Keratinocyte (primary cell): ENCODE measurements at regions not wholly inside any gene's neighbourhood (a gene's known extent, or its start where the extent isn't known, plus 50 kb on each side); places are given as distances from the start of the nearest gene placed in this dataset.
A peak's percentile ranks its signal among the peaks of the same experiment; 100 is the strongest.

Source experiments
- DNase-seq: peaks from one replicate; pipeline ENCODE4 v3.0.0-alpha.2; 2011; ENCODE audit warnings: low read depth, missing footprints, low spot score
- FAIRE-seq: peaks from 2 replicates; lab custom pipeline; 2011; peaks lifted over from hg19 to GRCh38; lab: Jason Lieb, UNC
- H2AFZ ChIP-seq: 2 replicates; pipeline ENCODE4 v1.6.0; 2012; ENCODE audit warnings: low read length, control low read depth, inconsistent platforms; ENCODE audit not compliant: control insufficient read depth
- H3K27ac ChIP-seq: 2 replicates; pipeline ENCODE4 v1.5.1; 2011; ENCODE audit warnings: low read length; ENCODE audit not compliant: control insufficient read depth, insufficient read depth
- H3K27me3 ChIP-seq: 3 replicates; pipeline ENCODE4 v1.6.0; 2011; ENCODE audit warnings: low read length; ENCODE audit not compliant: control insufficient read depth, insufficient read depth; ENCODE audit errors: extremely low read depth
- H3K36me3 ChIP-seq, 2 experiments: 2 replicates in 1 of 2; 3 replicates in 1 of 2; pipeline ENCODE4 v1.5.1; 2011; ENCODE audit warnings: low read length in 2 of 2, mild to moderate bottlenecking in 1 of 2; ENCODE audit not compliant: control insufficient read depth in 2 of 2, insufficient read depth in 2 of 2; ENCODE audit errors: extremely low read depth in 1 of 2
- H3K4me1 ChIP-seq: 3 replicates; pipeline ENCODE4 v1.5.1; 2011; ENCODE audit warnings: low read length; ENCODE audit not compliant: control insufficient read depth, insufficient read depth; ENCODE audit errors: extremely low read depth
- H3K4me2 ChIP-seq: 3 replicates; pipeline ENCODE4 v1.6.0; 2011; ENCODE audit warnings: low read depth, low read length; ENCODE audit not compliant: control insufficient read depth, insufficient read depth; ENCODE audit errors: extremely low read depth
- H3K4me3 ChIP-seq, 3 experiments: fragments of 200-600 bp in 1 of 3; sonication (generic) in 1 of 3; 2 replicates in 2 of 3; 3 replicates in 1 of 3; pipeline ENCODE4 v1.5.1; 2011 to 2016; ENCODE audit warnings: low read length in 3 of 3, mild to moderate bottlenecking in 3 of 3, control low read depth in 2 of 3, inconsistent platforms in 1 of 3, low read depth in 1 of 3, mixed read lengths in 1 of 3, mixed run types in 1 of 3, moderate library complexity in 1 of 3; ENCODE audit not compliant: control insufficient read depth in 2 of 3, insufficient read depth in 2 of 3; ENCODE audit errors: extremely low read depth in 1 of 3
- H3K79me2 ChIP-seq: 2 replicates; pipeline ENCODE4 v1.6.0; 2012; ENCODE audit warnings: low read length; ENCODE audit not compliant: control insufficient read depth, insufficient read depth
- H3K9ac ChIP-seq: 3 replicates; pipeline ENCODE4 v1.6.0; 2011; ENCODE audit warnings: low read length; ENCODE audit not compliant: control insufficient read depth, insufficient read depth; ENCODE audit errors: extremely low read depth
- H3K9me1 ChIP-seq: 3 replicates; pipeline ENCODE4 v1.6.0; 2011; ENCODE audit warnings: low read length; ENCODE audit not compliant: control insufficient read depth, insufficient read depth; ENCODE audit errors: extremely low read depth
- H3K9me3 ChIP-seq: 2 replicates; pipeline ENCODE4 v1.5.1; 2012; ENCODE audit warnings: low read depth, low read length; ENCODE audit not compliant: control insufficient read depth
- H4K20me1 ChIP-seq: 3 replicates; pipeline ENCODE4 v1.6.0; 2011; ENCODE audit warnings: low read length; ENCODE audit not compliant: control insufficient read depth, insufficient read depth; ENCODE audit errors: extremely low read depth
- EZH2 ChIP-seq: IDR thresholded peaks from one replicate; pipeline ENCODE4 v1.6.1; 2012; ENCODE audit warnings: inconsistent platforms, mild to moderate bottlenecking, low read length, moderate library complexity
- dilution Hi-C: fragments of 300-500 bp; cut with MboI; formaldehyde crosslinking; loops from one replicate; pipeline ENCODE4 v1.7.0; 2020; ENCODE audit warnings: low sequenced_read_pairs; ENCODE audit not compliant: extremely low pct_ligation_motif_present
- TF ChIP-seq, protein P1 (sequence below), 3 experiments: IDR thresholded peaks in 1 of 3; conservative IDR thresholded peaks in 1 of 3; optimal IDR thresholded peaks in 1 of 3; 2 replicates in 2 of 3; 3 replicates in 1 of 3; pipeline versions ENCODE3 to v1.5.1; 2011; ENCODE audit warnings: low read length in 3 of 3, mild to moderate bottlenecking in 3 of 3, moderate library complexity in 2 of 3, control low read depth in 1 of 3, inconsistent platforms in 1 of 3; ENCODE audit not compliant: insufficient read depth in 2 of 3; ENCODE audit errors: extremely low read depth in 1 of 3

DNA sequence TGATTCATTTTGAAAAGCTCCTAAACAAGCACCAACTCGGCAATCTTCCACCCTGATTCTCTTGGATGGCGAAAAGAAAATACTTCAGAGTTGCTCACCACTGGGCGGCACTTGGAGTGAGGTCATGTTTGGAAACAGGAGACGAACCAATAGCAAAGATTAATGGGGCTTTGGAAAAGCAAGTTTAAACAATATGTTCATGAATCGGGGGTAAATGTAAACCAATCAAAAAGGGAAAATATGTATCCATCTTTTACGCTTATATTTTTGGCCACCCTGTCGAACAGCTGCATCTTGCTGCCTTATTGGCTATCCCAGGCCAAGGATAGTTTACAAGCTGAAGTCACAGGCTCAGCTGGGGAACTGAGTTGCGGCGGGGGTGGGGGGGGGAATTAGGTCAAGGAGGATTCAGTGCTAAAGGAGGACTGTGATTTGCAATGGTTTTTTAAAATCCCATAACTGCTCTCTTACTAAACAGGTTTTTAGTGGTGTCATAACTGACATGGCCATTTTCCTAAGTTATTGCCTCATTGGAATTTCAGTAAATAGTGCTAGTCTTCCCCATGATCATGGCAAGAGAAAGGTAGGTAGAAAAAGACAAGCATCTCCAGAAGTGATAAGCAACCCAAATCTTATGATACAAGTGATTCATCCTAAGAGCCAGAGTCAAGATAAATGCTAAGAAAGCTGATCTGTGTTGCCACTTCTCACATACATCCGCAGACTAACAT, 210.6 kb downstream of the PHLDA1 start:
- H3K4me3 ChIP-seq = no peak overlapping the region
- peak; percentile 86 for FAIRE-seq

DNA sequence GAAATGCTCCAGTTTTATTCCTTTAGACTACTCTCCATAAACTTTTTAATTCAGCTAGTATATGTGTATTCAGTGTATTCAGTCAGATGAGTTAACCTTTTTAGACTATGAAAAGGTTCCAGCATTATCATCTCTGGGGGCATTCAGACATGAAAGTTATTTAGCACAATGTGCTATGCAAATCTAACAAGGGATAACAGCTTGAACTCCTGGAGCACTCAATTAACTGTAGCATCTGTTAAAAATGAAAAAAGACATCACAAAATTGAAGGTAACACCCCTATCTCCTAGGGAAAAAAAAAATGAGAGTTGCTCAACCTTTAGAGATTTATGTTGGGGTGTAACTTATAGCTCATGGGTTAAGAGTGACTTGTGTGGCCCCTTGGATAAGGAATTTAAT, 211.5 kb downstream of the PHLDA1 start:
- no peaks in the 10 kb centered on the region for H3K79me2 ChIP-seq
- peak overlapping the region; percentile 68 for H3K27ac ChIP-seq
- H3K9ac ChIP-seq = peak overlapping the region; percentile 16
- H3K4me3 ChIP-seq = no peak overlapping the region
- no peak overlapping the region for H2AFZ ChIP-seq
- TF ChIP-seq, protein P1, sequence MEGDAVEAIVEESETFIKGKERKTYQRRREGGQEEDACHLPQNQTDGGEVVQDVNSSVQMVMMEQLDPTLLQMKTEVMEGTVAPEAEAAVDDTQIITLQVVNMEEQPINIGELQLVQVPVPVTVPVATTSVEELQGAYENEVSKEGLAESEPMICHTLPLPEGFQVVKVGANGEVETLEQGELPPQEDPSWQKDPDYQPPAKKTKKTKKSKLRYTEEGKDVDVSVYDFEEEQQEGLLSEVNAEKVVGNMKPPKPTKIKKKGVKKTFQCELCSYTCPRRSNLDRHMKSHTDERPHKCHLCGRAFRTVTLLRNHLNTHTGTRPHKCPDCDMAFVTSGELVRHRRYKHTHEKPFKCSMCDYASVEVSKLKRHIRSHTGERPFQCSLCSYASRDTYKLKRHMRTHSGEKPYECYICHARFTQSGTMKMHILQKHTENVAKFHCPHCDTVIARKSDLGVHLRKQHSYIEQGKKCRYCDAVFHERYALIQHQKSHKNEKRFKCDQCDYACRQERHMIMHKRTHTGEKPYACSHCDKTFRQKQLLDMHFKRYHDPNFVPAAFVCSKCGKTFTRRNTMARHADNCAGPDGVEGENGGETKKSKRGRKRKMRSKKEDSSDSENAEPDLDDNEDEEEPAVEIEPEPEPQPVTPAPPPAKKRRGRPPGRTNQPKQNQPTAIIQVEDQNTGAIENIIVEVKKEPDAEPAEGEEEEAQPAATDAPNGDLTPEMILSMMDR (optimal IDR thresholded peaks at IDR 0.05 in 1 of 3, IDR thresholded peaks at IDR 0.05 in 1 of 3, conservative IDR thresholded peaks at IDR 0.05 in 1 of 3; ENCODE audit: extremely low read depth in 1 of 3, insufficient read depth in 2 of 3, low read length in 3 of 3) = no peak
- TF ChIP-seq EZH2 = no peak
- peak overlapping the region; percentile 29 for H3K4me2 ChIP-seq
- dilution Hi-C loops = no loop called here
- DNase-seq (no peak), FAIRE-seq (no peak)
- H3K4me1 ChIP-seq = peaks cover 73% of the 10 kb centered on the region
- H4K20me1 ChIP-seq = no peaks in the 10 kb centered on the region
- H3K36me3 ChIP-seq = peaks cover 0 to 3% of the 10 kb centered on the region in 2 experiments
- H3K9me3 ChIP-seq = no peaks in the 10 kb centered on the region
- H3K9me1 ChIP-seq = no peaks in the 10 kb centered on the region
- H3K27me3 ChIP-seq = no peaks in the 10 kb centered on the region

More for the DNA sequence above, 210.6 kb downstream of the PHLDA1 start:
- H3K27ac ChIP-seq = peak overlapping the region; percentile 68
- H2AFZ ChIP-seq = no peak overlapping the region
- dilution Hi-C loops = no loop called here
- peak overlapping the region; percentile 29 for H3K4me2 ChIP-seq
- H3K4me1 ChIP-seq = peaks cover 73% of the 10 kb centered on the region
- peaks cover 0 to 3% of the 10 kb centered on the region in 2 experiments for H3K36me3 ChIP-seq
- peak; percentile 66 for DNase-seq
- H3K9me1 ChIP-seq = no peaks in the 10 kb centered on the region
- H3K27me3 ChIP-seq = no peaks in the 10 kb centered on the region
- TF ChIP-seq EZH2 = no peak
- TF ChIP-seq, protein P1 (optimal IDR thresholded peaks at IDR 0.05 in 1 of 3, IDR thresholded peaks at IDR 0.05 in 1 of 3, conservative IDR thresholded peaks at IDR 0.05 in 1 of 3; ENCODE audit: extremely low read depth in 1 of 3, insufficient read depth in 2 of 3, low read length in 3 of 3) = peak in 2 of 3 experiments; percentile 24 to 30
- no peaks in the 10 kb centered on the region for H3K9me3 ChIP-seq
- H3K9ac ChIP-seq = peak overlapping the region; percentile 3
- no peaks in the 10 kb centered on the region for H3K79me2 ChIP-seq
- no peaks in the 10 kb centered on the region for H4K20me1 ChIP-seq
